GM12878 (cell line): ENCODE measurements at regions not wholly inside any gene's neighbourhood (a gene's known extent, or its start where the extent isn't known, plus 50 kb on each side); places are given as distances from the start of the nearest gene placed in this dataset.
"Not testable (repeated sequence)": the region's sequence is repeated elsewhere in the genome, so short reads cannot be mapped to it uniquely, and the experiment has no call there.

Source experiments
- POLR2AphosphoS5 ChIP-seq: IDR thresholded peaks from 2 replicates; pipeline ENCODE4 v1.6.1; 2011; ENCODE audit warnings: mild to moderate bottlenecking, low read length, inconsistent platforms
- SRF ChIP-seq, 2 experiments: IDR thresholded peaks; 2 replicates each; pipeline ENCODE4 v1.6.1; 2011; ENCODE audit warnings: low read depth in 2 of 2, low read length in 2 of 2, mild to moderate bottlenecking in 1 of 2, moderate library complexity in 1 of 2
- TF ChIP-seq, protein P1 (sequence below), 3 experiments: IDR thresholded peaks in 2 of 3; conservative IDR thresholded peaks in 1 of 3; 2 replicates each; pipeline ENCODE4 v1.5.1; 2011; ENCODE audit warnings: low read depth in 3 of 3, low read length in 3 of 3, mild to moderate bottlenecking in 3 of 3, control low read depth in 2 of 3, moderate library complexity in 2 of 3, inconsistent platforms in 1 of 3, mixed read lengths in 1 of 3; ENCODE audit not compliant: control insufficient read depth in 2 of 3, insufficient read depth in 1 of 3; ENCODE audit errors: extremely low read depth in 1 of 3
- TF ChIP-seq, protein P2 (sequence below): fragments of 450-650 bp; formaldehyde crosslinking; IDR thresholded peaks from 2 replicates; pipeline ENCODE4 v1.4.0; 2022; ENCODE audit warnings: mild to moderate bottlenecking, moderate library complexity

DNA sequence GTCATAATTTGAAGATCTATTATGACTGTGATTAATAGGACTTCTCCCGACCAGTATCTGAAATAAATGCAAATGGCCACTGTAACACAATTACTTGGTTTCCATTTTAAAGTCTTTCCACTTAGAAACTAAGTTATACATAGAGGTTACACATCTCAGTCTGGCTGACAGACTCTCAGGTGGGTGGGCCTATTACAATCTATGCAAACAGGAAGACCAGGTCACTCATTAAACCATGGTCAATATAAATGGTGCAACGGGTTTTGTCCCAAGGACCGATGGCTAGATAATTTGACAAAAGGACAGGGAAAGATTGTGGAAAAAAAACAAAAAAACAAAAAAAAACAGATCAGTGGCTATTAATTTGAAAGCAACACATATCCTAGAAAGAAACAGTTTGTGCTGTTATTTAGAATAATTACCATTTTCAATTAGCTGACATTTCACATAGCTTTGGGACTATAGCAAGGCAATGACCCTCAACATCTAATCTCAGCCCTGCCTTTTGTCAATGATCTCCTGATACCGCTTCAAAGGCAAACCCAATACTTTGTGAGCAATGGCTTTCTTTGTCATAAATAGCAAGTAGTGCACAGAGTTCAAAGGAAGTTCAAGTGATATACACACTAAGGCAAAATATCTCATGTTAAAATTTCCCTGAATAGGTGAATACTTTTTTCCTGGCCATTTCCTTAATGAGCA, 50.8 kb upstream of the LYSMD4 start:
- TF ChIP-seq, protein P1, sequence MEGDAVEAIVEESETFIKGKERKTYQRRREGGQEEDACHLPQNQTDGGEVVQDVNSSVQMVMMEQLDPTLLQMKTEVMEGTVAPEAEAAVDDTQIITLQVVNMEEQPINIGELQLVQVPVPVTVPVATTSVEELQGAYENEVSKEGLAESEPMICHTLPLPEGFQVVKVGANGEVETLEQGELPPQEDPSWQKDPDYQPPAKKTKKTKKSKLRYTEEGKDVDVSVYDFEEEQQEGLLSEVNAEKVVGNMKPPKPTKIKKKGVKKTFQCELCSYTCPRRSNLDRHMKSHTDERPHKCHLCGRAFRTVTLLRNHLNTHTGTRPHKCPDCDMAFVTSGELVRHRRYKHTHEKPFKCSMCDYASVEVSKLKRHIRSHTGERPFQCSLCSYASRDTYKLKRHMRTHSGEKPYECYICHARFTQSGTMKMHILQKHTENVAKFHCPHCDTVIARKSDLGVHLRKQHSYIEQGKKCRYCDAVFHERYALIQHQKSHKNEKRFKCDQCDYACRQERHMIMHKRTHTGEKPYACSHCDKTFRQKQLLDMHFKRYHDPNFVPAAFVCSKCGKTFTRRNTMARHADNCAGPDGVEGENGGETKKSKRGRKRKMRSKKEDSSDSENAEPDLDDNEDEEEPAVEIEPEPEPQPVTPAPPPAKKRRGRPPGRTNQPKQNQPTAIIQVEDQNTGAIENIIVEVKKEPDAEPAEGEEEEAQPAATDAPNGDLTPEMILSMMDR (IDR thresholded peaks at IDR 0.05 in 2 of 3, conservative IDR thresholded peaks at IDR 0.05 in 1 of 3; ENCODE audit: control insufficient read depth in 2 of 3, extremely low read depth in 1 of 3, insufficient read depth in 1 of 3, low read depth in 3 of 3, low read length in 3 of 3), result not testable (repeated sequence)
- not testable (repeated sequence) for TF ChIP-seq SRF (IDR thresholded peaks at IDR 0.05; ENCODE audit: low read depth in 2 of 2, low read length in 2 of 2); POLR2AphosphoS5
- TF ChIP-seq, protein P2, sequence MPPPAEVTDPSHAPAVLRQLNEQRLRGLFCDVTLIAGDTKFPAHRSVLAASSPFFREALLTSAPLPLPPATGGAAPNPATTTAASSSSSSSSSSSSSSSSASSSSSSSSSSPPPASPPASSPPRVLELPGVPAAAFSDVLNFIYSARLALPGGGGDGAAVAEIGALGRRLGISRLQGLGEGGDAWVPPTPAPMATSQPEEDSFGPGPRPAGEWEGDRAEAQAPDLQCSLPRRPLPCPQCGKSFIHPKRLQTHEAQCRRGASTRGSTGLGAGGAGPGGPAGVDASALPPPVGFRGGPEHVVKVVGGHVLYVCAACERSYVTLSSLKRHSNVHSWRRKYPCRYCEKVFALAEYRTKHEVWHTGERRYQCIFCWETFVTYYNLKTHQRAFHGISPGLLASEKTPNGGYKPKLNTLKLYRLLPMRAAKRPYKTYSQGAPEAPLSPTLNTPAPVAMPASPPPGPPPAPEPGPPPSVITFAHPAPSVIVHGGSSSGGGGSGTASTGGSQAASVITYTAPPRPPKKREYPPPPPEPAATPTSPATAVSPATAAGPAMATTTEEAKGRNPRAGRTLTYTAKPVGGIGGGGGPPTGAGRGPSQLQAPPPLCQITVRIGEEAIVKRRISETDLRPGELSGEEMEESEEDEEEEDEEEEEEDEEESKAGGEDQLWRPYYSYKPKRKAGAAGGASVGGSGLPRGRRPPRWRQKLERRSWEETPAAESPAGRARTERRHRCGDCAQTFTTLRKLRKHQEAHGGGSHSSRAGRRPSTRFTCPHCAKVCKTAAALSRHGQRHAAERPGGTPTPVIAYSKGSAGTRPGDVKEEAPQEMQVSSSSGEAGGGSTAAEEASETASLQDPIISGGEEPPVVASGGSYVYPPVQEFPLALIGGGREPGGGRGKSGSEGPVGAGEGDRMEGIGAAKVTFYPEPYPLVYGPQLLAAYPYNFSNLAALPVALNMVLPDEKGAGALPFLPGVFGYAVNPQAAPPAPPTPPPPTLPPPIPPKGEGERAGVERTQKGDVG (CRISPR knock-in tag), result not testable (repeated sequence)
